SH-SY5Y (cell line): ENCODE measurements at regions not wholly inside any gene's neighbourhood (a gene's known extent, or its start where the extent isn't known, plus 50 kb on each side); places are given as distances from the start of the nearest gene placed in this dataset.

Source experiments
- GATA2 ChIP-seq: IDR thresholded peaks from 2 replicates; pipeline ENCODE4 v1.6.1; 2011; ENCODE audit warnings: mild to moderate bottlenecking, low read depth, low read length
- GATA3 ChIP-seq: IDR thresholded peaks from 2 replicates; pipeline ENCODE4 v1.6.1; 2011; ENCODE audit warnings: low read depth, mild to moderate bottlenecking, low read length, moderate library complexity

DNA sequence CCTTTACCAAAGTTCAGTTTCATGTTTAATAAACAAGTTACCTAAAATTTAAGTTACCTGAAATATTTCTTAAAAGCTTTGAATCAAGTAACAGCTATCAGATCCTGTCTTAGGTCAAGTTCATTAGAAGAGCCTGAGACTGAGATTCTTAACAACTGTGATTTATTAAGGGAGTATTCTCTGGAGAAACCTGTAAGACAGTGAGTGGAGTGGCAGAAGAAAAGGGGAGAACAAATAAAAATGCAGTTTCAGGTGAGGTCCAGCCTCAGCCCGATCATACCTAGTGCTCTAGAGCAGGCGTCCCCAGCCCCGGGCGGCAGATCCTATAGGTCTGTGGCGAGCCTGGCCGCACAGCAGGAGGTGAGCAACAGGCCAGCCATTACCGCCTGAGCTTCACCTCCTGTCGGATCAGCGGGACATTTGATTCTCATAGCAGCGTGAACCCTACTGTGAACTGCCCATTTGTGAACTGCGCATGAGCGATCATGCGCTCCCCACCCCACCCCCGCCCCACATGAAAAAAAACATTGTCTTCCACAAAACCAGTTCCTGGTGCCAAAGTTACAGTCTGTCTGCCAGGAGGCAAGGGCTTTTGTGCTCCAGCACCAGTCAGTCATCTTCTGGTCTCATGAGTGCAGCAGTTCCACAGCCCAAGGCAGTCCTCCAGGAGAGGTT, 59.2 kb upstream of the ADGRB3 start:
- TF ChIP-seq GATA2 (no peak), GATA3 (no peak)

DNA sequence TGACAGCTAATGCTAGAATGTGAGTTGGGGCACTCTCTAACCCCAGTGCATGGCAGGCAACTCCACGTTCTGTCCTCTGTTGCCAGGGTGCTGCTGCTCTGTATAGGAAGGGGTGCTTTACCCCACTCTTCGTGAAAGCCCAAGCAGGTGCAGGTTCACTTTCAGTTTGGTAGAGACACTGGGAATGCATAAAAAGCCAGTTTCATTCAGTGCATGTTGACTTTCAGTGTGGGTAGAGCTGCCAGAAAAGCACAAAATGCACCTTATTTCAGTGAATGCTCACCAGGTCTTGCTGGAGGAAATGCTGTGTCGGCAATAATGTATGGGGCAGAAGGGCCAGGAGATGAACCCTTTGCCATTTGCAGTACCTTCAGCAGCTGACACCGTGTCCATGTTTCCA, 62.1 kb upstream of the ADGRB3 start:
- TF ChIP-seq GATA2 (no peak), GATA3 (no peak)

DNA sequence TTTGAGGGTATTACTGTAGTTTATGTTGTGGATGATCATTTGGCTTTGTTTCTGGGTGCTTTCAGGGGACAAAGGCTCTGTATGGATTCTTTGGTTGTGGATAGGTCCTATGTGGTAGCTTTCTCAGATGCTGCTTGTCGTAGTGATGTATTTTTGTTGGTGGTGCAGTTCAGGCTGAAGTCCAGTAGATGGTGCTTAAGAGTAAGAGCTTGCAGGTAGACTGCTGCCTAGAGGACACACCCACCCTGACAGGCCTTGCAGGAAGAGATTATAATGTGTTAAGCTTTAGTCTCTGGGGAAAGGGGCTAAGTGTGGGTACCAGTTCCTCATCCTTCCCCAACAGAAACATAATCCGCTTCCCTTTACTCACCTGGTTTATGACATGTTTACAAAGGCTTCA, 62.6 kb upstream of the ADGRB3 start:
- no peak for TF ChIP-seq GATA3
- no peak for TF ChIP-seq GATA2

DNA sequence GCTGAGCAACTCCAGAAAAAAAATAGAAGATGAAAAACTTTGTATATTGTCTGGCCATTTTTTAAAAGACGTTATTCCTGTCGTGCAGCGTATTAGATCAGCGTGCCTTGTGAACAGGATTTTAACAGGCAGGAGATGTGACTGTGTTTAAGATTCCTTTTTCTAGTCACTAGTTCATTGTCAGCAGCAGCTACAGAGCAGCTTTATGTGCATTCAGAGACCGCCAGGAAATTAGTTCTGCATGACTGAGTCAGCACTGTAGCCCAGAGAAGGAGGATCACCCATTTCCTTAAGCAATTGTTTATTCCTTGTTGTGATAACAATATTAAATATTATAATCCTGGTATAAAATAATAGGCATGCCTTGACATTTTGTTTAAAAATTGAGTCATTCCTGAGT, 75.4 kb upstream of the ADGRB3 start:
- TF ChIP-seq GATA3 (no peak), GATA2 (no peak)

DNA sequence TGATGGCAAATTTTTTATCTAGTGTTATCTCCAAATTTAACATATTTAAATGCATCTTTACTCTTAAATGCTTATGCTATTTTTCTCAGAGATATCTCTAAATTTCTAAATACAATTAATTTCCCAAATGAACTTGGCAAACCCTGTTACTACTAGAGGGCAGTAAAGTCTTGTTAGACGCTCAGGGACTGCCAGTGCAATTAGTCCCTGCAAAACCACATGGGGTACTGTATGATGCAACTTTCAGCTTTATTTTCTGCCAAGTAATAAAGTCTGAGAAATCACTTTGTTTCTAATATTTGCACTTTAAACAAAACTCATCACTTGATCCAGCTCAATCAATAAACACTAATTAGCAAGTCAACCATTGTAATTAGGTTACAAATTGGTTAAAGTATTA, 76.0 kb upstream of the ADGRB3 start:
- no peak for TF ChIP-seq GATA2
- TF ChIP-seq GATA3: no peak

DNA sequence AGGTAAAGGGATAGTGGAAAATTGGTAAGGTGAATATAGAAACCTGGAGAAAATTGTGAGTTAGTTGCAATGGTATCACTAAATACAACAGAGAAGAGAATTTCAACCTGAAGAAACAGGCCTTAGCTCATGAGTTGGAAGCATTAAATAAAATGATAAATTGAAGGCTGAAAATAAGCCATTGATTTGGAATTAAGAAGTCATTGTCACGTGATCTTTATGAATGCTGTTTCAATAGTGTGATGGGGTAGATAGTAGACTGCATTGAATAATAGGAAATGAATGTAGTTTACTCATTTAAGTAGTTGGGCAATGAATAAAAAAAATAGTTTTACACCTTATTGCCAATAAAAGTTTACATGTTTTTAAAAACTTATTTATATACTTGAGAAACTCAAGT, 88.5 kb upstream of the ADGRB3 start:
- no peak for TF ChIP-seq GATA2
- TF ChIP-seq GATA3: no peak

DNA sequence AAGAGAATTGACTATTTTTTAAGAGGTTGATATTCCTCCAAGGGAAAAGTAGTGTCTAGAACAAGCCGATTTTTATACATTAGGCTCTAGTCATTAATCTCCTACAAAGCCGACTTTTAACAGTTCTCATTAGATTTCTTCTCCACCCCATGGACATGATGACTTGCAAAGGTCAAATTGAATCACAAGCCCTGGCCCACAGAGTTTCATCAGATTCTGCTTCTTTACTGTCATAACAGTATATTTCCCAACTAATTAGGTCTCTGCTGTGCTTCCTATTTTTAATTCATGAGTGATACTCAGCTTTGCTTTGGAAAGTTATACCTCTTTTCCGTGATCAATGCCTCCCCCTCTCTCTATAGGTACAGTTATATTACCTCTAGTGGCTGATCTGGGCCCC, 90.6 kb upstream of the ADGRB3 start:
- no peak for TF ChIP-seq GATA3
- TF ChIP-seq GATA2: no peak

DNA sequence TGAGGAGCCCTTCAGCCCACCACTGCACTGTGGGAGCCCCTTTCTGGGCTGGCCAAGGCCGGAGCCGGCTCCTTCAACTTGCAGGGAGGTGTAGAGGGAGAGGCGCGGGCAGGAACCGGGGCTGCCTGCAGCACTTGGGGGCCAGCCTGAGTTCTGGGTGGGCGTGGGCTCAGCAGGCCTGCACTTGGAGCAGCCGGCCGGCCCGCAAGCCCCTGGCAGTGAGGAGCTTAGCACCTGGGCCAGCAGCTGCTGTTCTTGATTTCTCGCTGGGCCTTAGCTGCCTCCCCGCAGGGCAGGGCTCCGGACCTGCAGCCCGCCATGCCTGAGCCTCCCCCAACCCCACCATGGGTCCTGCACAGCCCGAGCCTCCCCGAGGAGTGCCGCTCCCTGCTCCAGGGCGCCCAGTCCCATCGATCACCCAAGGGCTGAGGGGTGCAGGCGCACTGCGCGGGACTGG, 101.7 kb upstream of the ADGRB3 start:
- TF ChIP-seq GATA2 (no peak), GATA3 (no peak)

DNA sequence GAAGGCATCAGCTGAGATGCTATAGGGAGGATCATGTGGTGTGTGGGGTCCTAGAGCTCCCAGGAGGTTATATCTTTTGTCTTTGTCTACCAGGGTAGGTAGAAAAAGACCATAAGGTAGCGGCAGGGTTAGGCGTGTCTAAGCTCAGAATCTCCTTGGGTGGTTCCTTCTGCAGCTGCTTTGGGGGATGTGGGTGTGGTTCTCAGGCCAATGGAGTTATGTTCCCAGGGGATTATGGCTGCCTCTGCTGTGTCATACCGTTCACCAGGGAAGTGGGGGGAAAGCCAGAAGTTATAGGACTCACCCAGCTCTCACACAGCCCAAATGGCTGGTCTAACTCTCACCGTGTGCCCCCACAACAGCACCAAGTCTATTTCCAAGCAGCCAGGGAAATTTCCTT, 107.4 kb upstream of the ADGRB3 start:
- no peak for TF ChIP-seq GATA3
- no peak for TF ChIP-seq GATA2

DNA sequence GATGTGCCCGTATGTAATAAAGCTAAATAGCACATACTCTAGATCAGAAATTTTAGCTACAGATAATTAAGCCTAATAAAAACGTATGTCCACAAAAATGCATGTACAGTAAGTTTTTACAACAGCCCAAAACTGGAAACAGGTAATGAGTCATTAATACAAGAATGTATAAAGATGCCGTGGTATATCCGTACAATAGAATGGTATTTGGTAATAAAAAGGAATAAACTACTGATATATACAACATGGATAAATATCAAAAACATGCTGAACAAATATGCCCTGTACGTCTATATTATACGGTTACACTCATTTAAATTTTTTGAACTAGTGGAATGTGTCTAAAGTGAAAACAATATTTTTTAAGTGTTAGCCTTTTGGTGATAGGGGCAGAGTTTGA, 128.2 kb upstream of the ADGRB3 start:
- no peak for TF ChIP-seq GATA2
- TF ChIP-seq GATA3: no peak

DNA sequence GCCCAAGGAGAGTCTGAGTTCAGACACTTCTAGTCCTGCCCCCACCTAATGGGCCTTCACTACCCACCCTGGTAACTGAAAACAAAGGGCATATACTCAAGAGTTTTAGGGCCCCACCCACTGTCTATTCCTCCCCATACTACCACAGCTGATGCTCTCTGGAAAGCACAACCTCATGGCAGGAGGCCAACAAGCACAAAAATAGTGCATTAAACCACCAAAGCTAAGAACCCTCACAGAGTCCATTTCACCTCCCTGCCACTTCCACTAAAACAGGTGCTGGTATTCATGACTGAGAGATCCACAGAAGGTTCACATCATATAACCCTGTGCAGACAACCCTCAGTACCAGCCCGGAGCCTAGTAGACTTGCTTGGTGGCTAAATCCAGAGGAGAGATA, 132.1 kb upstream of the ADGRB3 start:
- TF ChIP-seq GATA3: no peak
- no peak for TF ChIP-seq GATA2

DNA sequence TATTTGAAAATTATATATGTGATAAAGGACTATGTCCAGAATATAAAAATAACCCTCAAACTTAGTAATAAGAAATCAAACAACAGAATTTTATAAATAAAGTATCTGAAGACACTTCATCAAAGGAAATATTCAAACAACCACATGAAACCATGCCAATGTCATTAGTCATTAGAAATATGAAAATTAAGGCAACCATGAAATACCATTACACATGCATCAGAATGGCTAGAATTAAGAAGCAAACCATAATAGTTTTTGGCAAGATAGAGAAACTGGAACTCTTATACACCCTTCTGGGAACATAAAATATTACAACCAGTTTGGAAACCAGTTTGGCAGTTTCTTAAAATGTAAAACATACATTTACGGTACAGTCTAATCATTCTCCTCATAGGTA, 137.2 kb upstream of the ADGRB3 start:
- TF ChIP-seq GATA3: no peak
- no peak for TF ChIP-seq GATA2

DNA sequence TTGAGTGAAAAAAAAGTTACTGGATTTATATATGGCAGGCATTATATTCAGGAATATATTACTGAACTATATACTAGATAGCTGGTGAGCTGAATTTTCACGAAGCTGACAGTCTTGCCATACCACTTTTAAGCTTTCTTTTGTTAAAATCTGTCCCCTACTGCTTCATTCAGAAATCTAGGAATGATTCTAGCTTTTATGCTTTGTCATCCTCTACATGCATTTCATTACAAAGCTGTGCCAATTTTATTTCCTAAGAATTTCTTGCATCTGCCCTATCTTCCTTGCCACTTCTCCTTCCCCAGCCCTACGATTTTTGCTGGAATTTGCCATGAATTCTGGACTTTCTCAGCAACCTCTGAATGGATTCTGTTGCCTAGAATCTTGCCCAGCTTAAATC, 158.5 kb upstream of the ADGRB3 start:
- TF ChIP-seq GATA3 (no peak), GATA2 (no peak)

DNA sequence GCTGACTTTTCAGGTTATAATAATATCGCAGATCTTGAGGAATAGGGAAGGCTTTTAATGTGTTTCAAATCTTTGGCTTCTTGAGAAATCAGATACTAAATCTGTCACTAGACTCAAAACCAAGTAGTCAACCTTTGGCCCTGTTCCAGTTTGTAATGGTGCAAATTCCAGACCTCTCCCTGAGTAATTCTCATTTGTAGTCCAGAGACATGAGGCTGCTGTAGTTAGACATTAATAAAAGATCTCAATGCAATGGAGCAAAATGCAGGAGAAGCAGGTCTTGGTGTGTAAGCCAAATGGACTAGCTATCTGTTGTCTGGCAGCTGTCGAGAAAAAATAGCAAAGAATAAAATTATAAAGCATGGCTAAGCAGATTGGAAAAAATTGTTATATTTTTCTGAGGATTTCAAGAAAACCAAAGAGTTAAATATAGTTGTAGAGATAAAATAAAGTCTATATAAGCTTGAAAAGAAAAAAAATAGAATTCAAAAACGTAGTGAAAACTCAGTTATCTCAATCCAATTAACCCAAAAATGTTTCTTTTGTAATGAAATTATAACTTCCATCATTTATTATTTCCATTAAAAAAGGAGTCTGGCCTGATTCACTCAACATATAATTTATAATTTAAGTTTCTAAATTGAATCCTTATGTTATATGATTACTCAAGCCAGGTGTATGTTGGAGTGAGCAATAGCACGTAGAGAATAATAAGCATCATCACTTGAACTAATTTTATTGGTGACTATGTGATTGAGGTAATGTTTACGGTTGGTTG, 161.5 kb upstream of the ADGRB3 start:
- TF ChIP-seq GATA2 (peak; percentile 17; the same call in 1 of the 2 replicates), GATA3 (peak; percentile 47; the same call in 1 of the 2 replicates)

DNA sequence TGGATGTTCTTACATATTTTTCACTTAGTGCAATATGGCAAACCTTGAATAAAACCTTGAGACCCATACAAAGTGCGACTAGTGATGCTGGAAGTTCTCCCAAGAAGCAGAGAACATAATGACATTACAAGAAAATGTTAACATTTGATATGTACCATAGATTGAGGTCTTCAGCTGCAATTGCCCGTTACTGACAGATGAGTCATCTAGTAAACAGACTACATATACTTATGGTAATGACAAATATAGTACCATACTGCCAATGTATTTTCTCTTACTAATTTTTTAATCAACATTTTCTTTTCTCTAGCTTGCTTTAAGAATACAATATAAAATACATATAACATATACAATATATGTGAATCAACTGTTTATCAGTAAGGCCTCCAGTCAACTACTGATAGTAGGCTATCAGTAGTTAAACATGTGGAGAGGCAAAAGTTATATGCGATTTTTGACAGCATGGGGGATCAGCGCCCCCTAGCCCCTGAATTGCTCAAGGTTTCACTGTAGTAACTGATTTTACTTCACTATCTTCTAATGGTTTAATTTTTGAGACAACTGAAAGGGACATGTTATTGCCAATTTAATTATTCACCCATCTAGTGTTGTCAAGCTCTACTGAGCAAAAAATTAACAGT, 166.7 kb upstream of the ADGRB3 start:
- TF ChIP-seq GATA3 (no peak), GATA2 (no peak)
